OCI-LY1 (cell line): ENCODE measurements at regions not wholly inside any gene's neighbourhood (a gene's known extent, or its start where the extent isn't known, plus 50 kb on each side); places are given as distances from the start of the nearest gene placed in this dataset.

ENCODE experiments used
- H2AFZ ChIP-seq: fragments of 200-600 bp; sonication (generic), shearing (Covaris generic); 2 replicates; pipeline ENCODE4 v1.6.0; 2014; ENCODE audit warnings: antibody characterized with exemption, mild to moderate bottlenecking, low read length
- H3F3A ChIP-seq: fragments of 200-600 bp; sonication (generic), shearing (Covaris generic); 2 replicates; pipeline ENCODE4 v1.6.0; 2014; ENCODE audit warnings: mild to moderate bottlenecking, antibody characterized with exemption, low read length, moderate library complexity; ENCODE audit not compliant: insufficient read depth
- H3K27ac ChIP-seq: fragments of 200-600 bp; sonication (generic); 2 replicates; pipeline ENCODE4 v1.5.1; 2014; ENCODE audit warnings: low read length, mixed run types, mild to moderate bottlenecking, low read depth; ENCODE audit not compliant: poor library complexity, severe bottlenecking
- H3K27me3 ChIP-seq: fragments of 200-600 bp; sonication (generic); 2 replicates; pipeline ENCODE4 v1.6.0; 2014; ENCODE audit warnings: antibody characterized with exemption, mild to moderate bottlenecking, low read length, moderate library complexity; ENCODE audit not compliant: insufficient read depth
- H3K36me3 ChIP-seq: fragments of 200-600 bp; sonication (generic); 2 replicates; pipeline ENCODE4 v1.6.1; 2014; ENCODE audit warnings: mild to moderate bottlenecking, antibody characterized with exemption, low read length, moderate library complexity, mixed read lengths; ENCODE audit not compliant: insufficient read depth
- H3K4me1 ChIP-seq: fragments of 200-600 bp; sonication (generic); 2 replicates; pipeline ENCODE4 v1.5.1; 2014; ENCODE audit warnings: mild to moderate bottlenecking, low read length, moderate library complexity; ENCODE audit not compliant: insufficient read depth, severe bottlenecking
- H3K4me2 ChIP-seq: fragments of 200-600 bp; sonication (generic), shearing (Covaris generic); 2 replicates; pipeline ENCODE4 v1.6.1; 2014; ENCODE audit warnings: low read length
- H3K4me3 ChIP-seq: fragments of 200-600 bp; sonication (generic); 2 replicates; pipeline ENCODE4 v1.5.1; 2014; ENCODE audit warnings: low read length, low read depth, mild to moderate bottlenecking, mixed read lengths; ENCODE audit not compliant: poor library complexity, severe bottlenecking
- H3K79me2 ChIP-seq: fragments of 200-600 bp; shearing (Covaris generic); 2 replicates; pipeline ENCODE4 v1.6.1; 2016; ENCODE audit warnings: mixed run types, low read length, mixed read lengths; ENCODE audit not compliant: insufficient read depth
- H3K9ac ChIP-seq: fragments of 200-600 bp; sonication (generic), shearing (Covaris generic); 2 replicates; pipeline ENCODE4 v1.6.1; 2014; ENCODE audit warnings: mild to moderate bottlenecking, low read length, mixed read lengths
- H3K9me2 ChIP-seq: fragments of 200-600 bp; sonication (generic), shearing (Covaris generic); 2 replicates; pipeline ENCODE4 v1.6.1; 2014; ENCODE audit warnings: low read depth, mild to moderate bottlenecking, low read length, mixed read lengths
- H3K9me3 ChIP-seq: fragments of 200-600 bp; shearing (Covaris generic); 2 replicates; pipeline ENCODE4 v1.6.1; 2014; ENCODE audit warnings: low read length, mixed read lengths
- H4K20me1 ChIP-seq: fragments of 200-600 bp; sonication (generic), shearing (Covaris generic); 2 replicates; pipeline ENCODE4 v1.6.0; 2016; ENCODE audit warnings: mild to moderate bottlenecking, low read length; ENCODE audit not compliant: insufficient read depth
- EZH2 ChIP-seq: fragments of 200-600 bp; sonication (generic), shearing (Covaris generic); IDR thresholded peaks from 2 replicates; pipeline ENCODE4 v1.8.0; 2017; ENCODE audit warnings: borderline replicate concordance, mixed run types, mild to moderate bottlenecking, antibody characterized with exemption, low read length, moderate library complexity, mixed read lengths
- TF ChIP-seq, protein P1 (sequence below): fragments of 200-600 bp; sonication (generic), shearing (Covaris generic); IDR thresholded peaks from 2 replicates; pipeline ENCODE4 v1.5.1; 2017; ENCODE audit warnings: mild to moderate bottlenecking, antibody characterized with exemption, low read length, moderate library complexity, mixed read lengths

DNA sequence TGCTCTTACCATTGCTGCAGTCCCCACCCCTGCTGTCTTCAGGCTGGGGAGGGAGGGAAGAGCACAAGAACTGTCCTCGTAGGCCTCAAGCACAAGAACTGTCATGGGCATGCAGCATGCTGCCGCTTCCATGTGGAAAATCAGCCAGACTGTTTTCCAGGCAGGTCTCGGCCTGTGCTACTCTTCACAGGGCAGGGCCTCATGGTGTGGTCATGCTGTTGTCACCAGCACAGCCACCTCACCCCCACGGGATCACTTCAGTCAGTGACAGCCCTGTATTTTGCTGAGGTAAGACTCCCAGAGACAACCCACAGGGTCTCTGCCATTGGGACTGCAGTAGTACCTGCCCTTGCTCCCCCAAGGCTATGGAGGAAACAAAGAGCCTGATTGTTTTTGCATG lies 205.3 kb downstream of the NAP1L3 start:
- no peaks in the 10 kb centered on the region for H3K4me1 ChIP-seq
- no peak for TF ChIP-seq EZH2
- TF ChIP-seq, protein P1, sequence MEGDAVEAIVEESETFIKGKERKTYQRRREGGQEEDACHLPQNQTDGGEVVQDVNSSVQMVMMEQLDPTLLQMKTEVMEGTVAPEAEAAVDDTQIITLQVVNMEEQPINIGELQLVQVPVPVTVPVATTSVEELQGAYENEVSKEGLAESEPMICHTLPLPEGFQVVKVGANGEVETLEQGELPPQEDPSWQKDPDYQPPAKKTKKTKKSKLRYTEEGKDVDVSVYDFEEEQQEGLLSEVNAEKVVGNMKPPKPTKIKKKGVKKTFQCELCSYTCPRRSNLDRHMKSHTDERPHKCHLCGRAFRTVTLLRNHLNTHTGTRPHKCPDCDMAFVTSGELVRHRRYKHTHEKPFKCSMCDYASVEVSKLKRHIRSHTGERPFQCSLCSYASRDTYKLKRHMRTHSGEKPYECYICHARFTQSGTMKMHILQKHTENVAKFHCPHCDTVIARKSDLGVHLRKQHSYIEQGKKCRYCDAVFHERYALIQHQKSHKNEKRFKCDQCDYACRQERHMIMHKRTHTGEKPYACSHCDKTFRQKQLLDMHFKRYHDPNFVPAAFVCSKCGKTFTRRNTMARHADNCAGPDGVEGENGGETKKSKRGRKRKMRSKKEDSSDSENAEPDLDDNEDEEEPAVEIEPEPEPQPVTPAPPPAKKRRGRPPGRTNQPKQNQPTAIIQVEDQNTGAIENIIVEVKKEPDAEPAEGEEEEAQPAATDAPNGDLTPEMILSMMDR = no peak
- H3K9ac ChIP-seq = no peak overlapping the region
- H4K20me1 ChIP-seq = no peaks in the 10 kb centered on the region
- no peaks in the 10 kb centered on the region for H3K9me3 ChIP-seq
- H3K4me2 ChIP-seq = no peak overlapping the region
- H3F3A ChIP-seq = no peaks in the 10 kb centered on the region
- no peak overlapping the region for H2AFZ ChIP-seq
- no peaks in the 10 kb centered on the region for H3K9me2 ChIP-seq
- no peaks in the 10 kb centered on the region for H3K79me2 ChIP-seq
- no peaks in the 10 kb centered on the region for H3K36me3 ChIP-seq
- H3K27me3 ChIP-seq = no peaks in the 10 kb centered on the region
- H3K4me3 ChIP-seq = no peak overlapping the region
- no peak overlapping the region for H3K27ac ChIP-seq

DNA sequence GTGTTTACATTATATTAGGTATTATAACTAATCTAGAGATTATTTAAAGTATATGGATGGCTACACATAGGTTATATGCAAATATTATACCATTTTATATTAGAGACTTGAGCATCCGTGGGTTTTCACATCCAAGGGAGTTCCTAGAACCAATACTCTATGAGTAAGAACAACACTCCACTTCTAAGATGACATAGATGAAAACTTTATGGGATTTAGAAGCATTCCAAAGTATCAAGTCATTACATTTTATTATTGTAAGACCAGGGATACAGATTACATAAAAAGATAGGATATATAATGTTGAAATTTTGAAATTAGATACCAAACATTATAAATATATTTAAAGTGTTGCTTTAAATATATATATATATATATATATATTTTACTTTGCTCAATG lies 207.0 kb downstream of the NAP1L3 start:
- Histone ChIP-seq H2AFZ (no peak overlapping the region), H3K79me2 (no peaks in the 10 kb centered on the region), H4K20me1 (no peaks in the 10 kb centered on the region), H3K4me2 (no peak overlapping the region), H3K27ac (no peak overlapping the region), H3K4me1 (no peaks in the 10 kb centered on the region), H3F3A (no peaks in the 10 kb centered on the region), H3K36me3 (no peaks in the 10 kb centered on the region), H3K4me3 (no peak overlapping the region), H3K27me3 (no peaks in the 10 kb centered on the region), H3K9me3 (no peaks in the 10 kb centered on the region), H3K9me2 (no peaks in the 10 kb centered on the region), H3K9ac (no peak overlapping the region)
- TF ChIP-seq EZH2 = no peak
- TF ChIP-seq, protein P1 = no peak

DNA sequence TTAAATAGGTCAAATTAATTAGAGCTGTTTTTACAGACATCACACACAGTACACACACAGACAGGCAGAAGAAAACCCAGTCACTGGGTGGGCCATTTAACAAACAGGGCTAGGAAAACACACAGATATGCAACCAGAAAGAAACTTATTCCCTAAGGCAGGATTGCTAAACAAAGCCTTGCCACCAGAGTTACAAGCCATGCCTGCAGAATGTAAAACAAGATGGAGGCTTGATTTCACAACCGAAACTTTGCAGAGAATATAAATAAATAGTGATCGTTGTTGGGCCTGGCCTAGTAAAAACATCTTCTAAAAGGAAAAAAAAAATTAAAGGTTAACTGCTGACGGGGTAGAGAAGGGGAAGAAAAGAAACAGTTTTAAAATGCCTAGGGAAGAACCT lies 212.3 kb downstream of the NAP1L3 start:
- no peaks in the 10 kb centered on the region for H3K27me3 ChIP-seq
- H3K9me3 ChIP-seq = no peaks in the 10 kb centered on the region
- H3K36me3 ChIP-seq = no peaks in the 10 kb centered on the region
- H3K79me2 ChIP-seq = no peaks in the 10 kb centered on the region
- H3K9me2 ChIP-seq = no peaks in the 10 kb centered on the region
- no peak overlapping the region for H2AFZ ChIP-seq
- no peaks in the 10 kb centered on the region for H3F3A ChIP-seq
- no peak overlapping the region for H3K27ac ChIP-seq
- H4K20me1 ChIP-seq = no peaks in the 10 kb centered on the region
- no peak overlapping the region for H3K4me3 ChIP-seq
- H3K4me2 ChIP-seq = no peak overlapping the region
- H3K4me1 ChIP-seq = no peaks in the 10 kb centered on the region
- H3K9ac ChIP-seq = no peak overlapping the region
- TF ChIP-seq, protein P1 = no peak
- no peak for TF ChIP-seq EZH2
